CD4-positive, alpha-beta T cell treated with Interleukin-4 for 4 hours (primary cell): ENCODE measurements at regions not wholly inside any gene's neighbourhood (a gene's known extent, or its start where the extent isn't known, plus 50 kb on each side); places are given as distances from the start of the nearest gene placed in this dataset.

ENCODE experiments used
- DNase-seq: peaks from one replicate; pipeline ENCODE4 v3.0.0-alpha.2; 2020

- DNase-seq = no peak
Observed at GRCh38 chr7:46028246-46028645, 107.2 kb upstream of the IGFBP3 start.

GRCh38 chr7:46026741-46027140 lies 105.7 kb upstream of the IGFBP3 start:
- no peak for DNase-seq

GRCh38 chr7:46024263-46024916 lies 103.3 kb upstream of the IGFBP3 start:
- no peak for DNase-seq

- no peak for DNase-seq
Observed at GRCh38 chr7:46022397-46022796, 101.3 kb upstream of the IGFBP3 start.

GRCh38 chr7:46015107-46015868 lies 94.2 kb upstream of the IGFBP3 start:
- DNase-seq = no peak

- DNase-seq = no peak
Observed at GRCh38 chr7:46011501-46011900, 90.4 kb upstream of the IGFBP3 start.

- no peak for DNase-seq
Observed at GRCh38 chr7:46011059-46011458, 90.0 kb upstream of the IGFBP3 start.

- DNase-seq = no peak
Observed at GRCh38 chr7:46009211-46009610, 88.1 kb upstream of the IGFBP3 start.

- no peak for DNase-seq
Observed at GRCh38 chr7:46007990-46008643, 87.0 kb upstream of the IGFBP3 start.

GRCh38 chr7:46007194-46007593 lies 86.1 kb upstream of the IGFBP3 start:
- DNase-seq = no peak

GRCh38 chr7:46006723-46007122 lies 85.7 kb upstream of the IGFBP3 start:
- no peak for DNase-seq

- DNase-seq = no peak
Observed at GRCh38 chr7:46006212-46006611, 85.1 kb upstream of the IGFBP3 start.

GRCh38 chr7:46004965-46005364 lies 83.9 kb upstream of the IGFBP3 start:
- no peak for DNase-seq

- DNase-seq = no peak
Observed at GRCh38 chr7:46003896-46004875, 83.1 kb upstream of the IGFBP3 start.

- no peak for DNase-seq
Observed at GRCh38 chr7:46003161-46003560, 82.1 kb upstream of the IGFBP3 start.

- no peak for DNase-seq
Observed at GRCh38 chr7:46000513-46000912, 79.4 kb upstream of the IGFBP3 start.

- no peak for DNase-seq
Observed at GRCh38 chr7:45999541-45999940, 78.5 kb upstream of the IGFBP3 start.

GRCh38 chr7:45998506-45998905 lies 77.4 kb upstream of the IGFBP3 start:
- DNase-seq = no peak

- DNase-seq = no peak
Observed at GRCh38 chr7:45993621-45994020, 72.5 kb upstream of the IGFBP3 start.

- DNase-seq = no peak
Observed at GRCh38 chr7:45992826-45993225, 71.8 kb upstream of the IGFBP3 start.

GRCh38 chr7:45990276-45990675 lies 69.2 kb upstream of the IGFBP3 start:
- DNase-seq = no peak

- no peak for DNase-seq
Observed at GRCh38 chr7:45988405-45989057, 67.5 kb upstream of the IGFBP3 start.
